HG03558 (cell line): ENCODE measurements at regions not wholly inside any gene's neighbourhood (a gene's known extent, or its start where the extent isn't known, plus 50 kb on each side); places are given as distances from the start of the nearest gene placed in this dataset.
"Not testable (repeated sequence)": the region's sequence is repeated elsewhere in the genome, so short reads cannot be mapped to it uniquely, and the experiment has no call there.

Experiments
- ATAC-seq: cut with Tn5 transposase; IDR thresholded peaks from one replicate; pipeline ENCODE4 v1.9.1; 2021; ENCODE audit warnings: moderate number of reproducible peaks; ENCODE audit not compliant: unreplicated experiment; ENCODE audit errors: extremely low read depth

DNA sequence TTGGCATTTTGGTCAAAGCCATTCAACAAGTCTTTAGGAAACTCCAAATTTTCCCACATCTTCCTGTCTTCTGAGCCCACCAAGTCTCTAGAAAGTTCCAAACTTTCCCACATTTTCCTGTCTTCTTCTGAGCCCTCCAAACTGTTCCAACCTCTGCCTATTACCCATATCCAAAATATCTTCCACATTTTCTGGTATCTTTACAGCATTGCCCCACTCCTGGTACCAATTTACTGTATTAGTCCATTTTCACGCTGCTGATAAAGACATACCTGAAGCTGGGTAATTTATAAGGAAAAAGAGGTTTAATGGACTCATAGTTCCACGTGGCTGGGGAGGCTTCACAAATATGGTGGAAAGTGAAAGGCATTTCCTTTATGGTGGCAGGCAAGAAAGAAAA, 56.1 kb upstream of the GABRA3 start:
- not testable (repeated sequence) for ATAC-seq

DNA sequence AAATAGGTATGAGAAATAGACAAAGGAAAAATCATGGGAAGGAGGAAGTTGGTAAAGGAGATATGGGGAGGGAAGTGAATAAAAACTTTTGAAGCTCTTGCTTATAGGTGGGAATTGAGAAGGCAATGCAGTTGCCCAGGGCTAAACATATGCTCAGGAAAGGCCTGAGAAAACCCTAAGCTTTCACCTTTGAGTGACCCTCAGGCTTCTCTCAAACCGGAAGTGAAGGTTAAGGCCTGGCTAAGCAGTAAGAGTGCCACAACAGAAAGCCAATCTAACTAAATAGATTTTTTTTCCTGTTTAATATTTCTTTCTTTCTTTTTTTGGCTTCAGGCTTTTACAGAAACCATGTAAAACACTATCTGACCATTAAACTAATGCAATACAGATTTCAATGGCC, 69.5 kb upstream of the GABRA3 start:
- ATAC-seq = peak; percentile 46

DNA sequence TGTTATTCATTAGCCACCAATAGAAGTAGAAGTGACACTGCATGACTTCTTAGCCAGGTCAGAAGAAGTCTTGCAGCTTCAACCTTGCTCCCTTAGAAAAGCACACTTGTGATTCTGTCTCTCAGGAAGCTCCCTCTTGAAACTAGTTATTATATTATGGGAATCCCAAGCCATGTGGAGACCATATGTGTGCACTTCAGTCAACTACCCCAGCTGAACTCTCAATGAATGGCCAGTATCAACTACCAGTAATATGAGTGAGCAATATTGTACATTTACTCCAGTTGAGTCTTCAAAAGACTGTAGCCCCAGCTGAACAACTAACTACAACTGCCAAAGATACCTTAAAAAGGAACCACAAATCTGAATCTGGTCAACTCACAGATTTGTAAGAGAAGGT, 77.1 kb upstream of the GABRA3 start:
- no peak for ATAC-seq

DNA sequence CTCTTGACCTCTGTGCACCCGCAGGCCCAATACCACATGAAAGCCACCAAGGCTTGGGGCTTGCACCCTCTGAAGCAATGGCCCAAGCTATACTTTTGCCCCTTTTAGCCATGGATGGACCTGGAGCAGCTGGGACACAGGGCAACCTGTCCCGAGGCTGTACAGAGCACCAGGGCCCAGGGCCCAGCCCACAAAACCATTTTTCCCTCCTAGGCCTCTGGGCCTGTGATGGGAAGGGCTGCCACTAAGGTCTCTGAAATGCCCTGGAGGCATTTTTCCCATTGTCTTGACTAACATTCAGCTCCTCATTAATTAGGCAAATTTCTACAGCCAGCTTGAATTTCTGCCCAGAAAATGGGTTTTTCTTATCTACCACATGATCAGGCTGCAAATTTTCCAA, 79.9 kb upstream of the GABRA3 start:
- ATAC-seq = no peak

DNA sequence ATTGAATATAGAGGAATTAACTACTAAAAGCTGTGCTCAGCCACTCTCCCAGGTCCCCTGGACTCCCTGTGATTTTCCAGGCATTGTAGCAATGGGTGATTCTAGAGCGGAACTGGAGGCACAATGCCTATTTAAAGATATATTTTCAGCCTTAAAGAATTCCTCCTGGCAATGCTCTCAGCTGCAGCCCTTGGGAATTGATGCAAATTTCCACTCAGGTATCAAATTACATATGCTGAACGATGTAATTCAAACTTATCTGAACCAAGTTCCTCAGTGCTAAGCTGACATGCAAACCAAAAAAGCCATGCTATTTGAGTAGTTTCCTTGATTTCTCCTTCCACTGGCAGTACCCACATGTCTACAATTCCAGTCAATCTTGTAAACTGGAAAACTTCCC, 86.3 kb upstream of the GABRA3 start:
- ATAC-seq = no peak

DNA sequence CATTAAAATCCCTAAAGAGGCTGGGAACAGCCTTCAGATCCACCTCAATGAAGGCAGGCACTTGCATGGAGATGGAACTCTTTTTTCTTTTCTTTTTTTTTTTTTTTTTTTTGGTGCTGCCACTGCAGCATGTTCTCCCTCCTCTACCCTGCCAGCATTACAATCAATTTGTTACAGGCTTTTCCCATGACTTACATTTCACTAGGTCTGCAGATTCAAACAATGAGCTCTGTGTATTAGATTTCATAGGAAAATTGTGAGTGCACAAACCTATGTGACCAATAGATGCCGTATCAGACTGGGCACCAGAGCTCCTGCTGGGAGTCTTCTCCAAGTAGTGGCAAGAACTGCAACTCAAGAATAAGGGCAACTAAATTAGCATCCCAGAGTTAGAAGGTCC, 63.8 kb upstream of the GABRQ start:
- no peak for ATAC-seq

DNA sequence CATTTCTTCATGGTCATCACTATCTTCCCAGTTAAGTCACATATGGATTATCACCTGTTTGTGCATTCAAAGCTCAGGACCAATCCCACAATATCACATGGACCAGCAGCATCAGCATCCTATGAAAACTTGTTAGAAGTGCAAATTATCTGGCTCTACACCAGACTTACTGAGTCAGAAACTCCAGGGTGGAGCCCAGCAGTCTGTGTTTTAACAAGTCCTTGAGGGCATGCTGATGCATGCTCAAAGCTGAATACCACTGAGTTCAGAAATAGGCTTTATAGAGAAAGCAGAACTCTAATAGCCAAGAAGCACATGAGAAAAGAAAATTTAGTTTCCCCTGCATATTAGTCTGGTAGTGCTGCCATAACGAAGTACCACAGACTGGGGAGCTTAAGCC, 62.4 kb upstream of the GABRQ start:
- no peak for ATAC-seq

DNA sequence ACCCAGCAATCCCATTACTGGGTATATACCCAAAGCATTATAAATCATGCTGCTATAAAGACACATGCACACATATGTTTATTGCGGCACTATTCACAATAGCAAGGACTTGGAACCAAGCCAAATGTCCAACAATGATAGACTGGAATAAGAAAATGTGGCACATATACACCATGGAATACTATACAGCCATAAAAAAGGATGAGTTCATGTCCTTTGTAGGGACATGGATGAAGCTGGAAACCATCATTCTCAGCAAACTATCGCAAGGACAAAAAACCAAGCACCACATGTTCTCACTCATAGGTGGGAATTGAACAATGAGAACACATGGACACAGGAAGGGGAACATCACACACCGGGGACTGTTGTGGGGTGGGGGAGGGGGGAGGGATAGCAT, 50.2 kb upstream of the GABRQ start:
- not testable (repeated sequence) for ATAC-seq
